ENCODE measurements at regions not wholly inside any gene's neighbourhood (a gene's known extent, or its start where the extent isn't known, plus 50 kb on each side); places are given as distances from the start of the nearest gene placed in this dataset.

- no peak for TF ChIP-seq ZNF114 (tag by site-specific recombination; IDR thresholded peaks at IDR 0.05)
- TF ChIP-seq GLI4 (tag by site-specific recombination; IDR thresholded peaks at IDR 0.05), result no peak
- no peak for TF ChIP-seq ZBTB21 (tag by site-specific recombination; IDR thresholded peaks at IDR 0.05)
- TF ChIP-seq ZNF133 (tag by site-specific recombination; IDR thresholded peaks at IDR 0.05), result no peak
- TF ChIP-seq, protein P1, sequence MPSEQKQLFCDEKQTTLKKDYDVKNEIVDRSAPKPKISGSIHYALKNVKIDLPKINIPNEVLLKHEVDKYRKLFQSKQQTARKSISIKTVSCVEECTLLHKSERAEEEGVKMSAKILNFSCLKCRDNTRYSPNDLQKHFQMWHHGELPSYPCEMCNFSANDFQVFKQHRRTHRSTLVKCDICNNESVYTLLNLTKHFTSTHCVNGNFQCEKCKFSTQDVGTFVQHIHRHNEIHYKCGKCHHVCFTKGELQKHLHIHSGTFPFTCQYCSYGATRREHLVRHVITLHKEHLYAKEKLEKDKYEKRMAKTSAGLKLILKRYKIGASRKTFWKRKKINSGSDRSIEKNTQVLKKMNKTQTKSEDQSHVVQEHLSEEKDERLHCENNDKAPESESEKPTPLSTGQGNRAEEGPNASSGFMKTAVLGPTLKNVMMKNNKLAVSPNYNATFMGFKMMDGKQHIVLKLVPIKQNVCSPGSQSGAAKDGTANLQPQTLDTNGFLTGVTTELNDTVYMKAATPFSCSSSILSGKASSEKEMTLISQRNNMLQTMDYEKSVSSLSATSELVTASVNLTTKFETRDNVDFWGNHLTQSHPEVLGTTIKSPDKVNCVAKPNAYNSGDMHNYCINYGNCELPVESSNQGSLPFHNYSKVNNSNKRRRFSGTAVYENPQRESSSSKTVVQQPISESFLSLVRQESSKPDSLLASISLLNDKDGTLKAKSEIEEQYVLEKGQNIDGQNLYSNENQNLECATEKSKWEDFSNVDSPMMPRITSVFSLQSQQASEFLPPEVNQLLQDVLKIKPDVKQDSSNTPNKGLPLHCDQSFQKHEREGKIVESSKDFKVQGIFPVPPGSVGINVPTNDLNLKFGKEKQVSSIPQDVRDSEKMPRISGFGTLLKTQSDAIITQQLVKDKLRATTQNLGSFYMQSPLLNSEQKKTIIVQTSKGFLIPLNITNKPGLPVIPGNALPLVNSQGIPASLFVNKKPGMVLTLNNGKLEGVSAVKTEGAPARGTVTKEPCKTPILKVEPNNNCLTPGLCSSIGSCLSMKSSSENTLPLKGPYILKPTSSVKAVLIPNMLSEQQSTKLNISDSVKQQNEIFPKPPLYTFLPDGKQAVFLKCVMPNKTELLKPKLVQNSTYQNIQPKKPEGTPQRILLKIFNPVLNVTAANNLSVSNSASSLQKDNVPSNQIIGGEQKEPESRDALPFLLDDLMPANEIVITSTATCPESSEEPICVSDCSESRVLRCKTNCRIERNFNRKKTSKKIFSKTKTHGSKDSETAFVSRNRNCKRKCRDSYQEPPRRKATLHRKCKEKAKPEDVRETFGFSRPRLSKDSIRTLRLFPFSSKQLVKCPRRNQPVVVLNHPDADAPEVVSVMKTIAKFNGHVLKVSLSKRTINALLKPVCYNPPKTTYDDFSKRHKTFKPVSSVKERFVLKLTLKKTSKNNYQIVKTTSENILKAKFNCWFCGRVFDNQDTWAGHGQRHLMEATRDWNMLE (tag by site-specific recombination; conservative IDR thresholded peaks at IDR 0.05; ENCODE audit: low read depth), result no peak
- TF ChIP-seq ZNF549 (tag by site-specific recombination; IDR thresholded peaks at IDR 0.05), result no peak
- TF ChIP-seq ZNF510 (tag by site-specific recombination; IDR thresholded peaks at IDR 0.05; ENCODE audit: insufficient replicate concordance), result no peak
- no peak for TF ChIP-seq REPIN1 (tag by site-specific recombination; IDR thresholded peaks at IDR 0.05; ENCODE audit: low read depth)
- TF ChIP-seq CTCF (tag by site-specific recombination; IDR thresholded peaks at IDR 0.05), result no peak
- TF ChIP-seq ZXDB (tag by site-specific recombination; IDR thresholded peaks at IDR 0.05), result no peak
- TF ChIP-seq ZBTB1 (tag by site-specific recombination; IDR thresholded peaks at IDR 0.05), result no peak
- TF ChIP-seq ZNF660 (tag by site-specific recombination; IDR thresholded peaks at IDR 0.05), result no peak
- no peak for TF ChIP-seq GLIS2 (tag by site-specific recombination; IDR thresholded peaks at IDR 0.05)
Measured at GRCh38 chr10:93225938-93226337, 152.2 kb downstream of the CYP26A1 start.
